PC-3 (cell line): ENCODE measurements at regions not wholly inside any gene's neighbourhood (a gene's known extent, or its start where the extent isn't known, plus 50 kb on each side); places are given as distances from the start of the nearest gene placed in this dataset.

Experiments
- ATAC-seq: fragments of 200-7000 bp; cut with Tn5 transposase; 2 replicates; pipeline ENCODE4 v1.9.1; 2020; ENCODE audit warnings: mild to moderate bottlenecking, moderate library complexity
- BruUV-seq: library from RNA; stranded (reverse); fragments of 400-500 nt; replicated peaks from 2 replicates; lab custom pipeline; 2021; lab: Mats Ljungman, UMichigan
- CTCF ChIA-PET: fragments of 300-600 bp; sonication (Branson Sonifier 250); formaldehyde crosslinking; loops from one replicate; lab custom pipeline; 2022; ENCODE audit warnings: antibody characterized with exemption; lab: Charles Lee
- POLR2A ChIA-PET: fragments of 300-600 bp; sonication (Branson Sonifier 250); formaldehyde crosslinking; loops from one replicate; lab custom pipeline; 2022; ENCODE audit warnings: antibody characterized with exemption; ENCODE audit not compliant: unreplicated experiment; lab: Charles Lee
- DNase-seq: peaks from one replicate; pipeline ENCODE4 v3.0.0-alpha.2; 2015
- H2AFZ ChIP-seq: fragments of 300-600 bp; sonication (generic); 2 replicates; pipeline ENCODE4 v1.6.0; 2016; ENCODE audit warnings: antibody characterized with exemption, low read length
- H3F3A ChIP-seq: fragments of 300-600 bp; sonication (generic); one replicate; pipeline ENCODE4 v1.6.0; 2017; ENCODE audit warnings: antibody characterized with exemption, low read length, control low read depth, mild to moderate bottlenecking; ENCODE audit not compliant: unreplicated experiment
- H3K27ac ChIP-seq: fragments of 300-600 bp; sonication (generic); 2 replicates; pipeline ENCODE4 v1.5.1; 2016; ENCODE audit warnings: mild to moderate bottlenecking, low read length
- H3K27me3 ChIP-seq: fragments of 300-600 bp; sonication (generic); 2 replicates; pipeline ENCODE4 v1.6.1; 2016; ENCODE audit warnings: low read length, mixed read lengths
- H3K36me3 ChIP-seq: fragments of 300-600 bp; sonication (generic); 2 replicates; pipeline ENCODE4 v1.6.1; 2016; ENCODE audit warnings: low read depth, mixed run types, low read length, mixed read lengths
- H3K4me1 ChIP-seq: fragments of 300-600 bp; sonication (generic); 2 replicates; pipeline ENCODE4 v1.5.1; 2016; ENCODE audit warnings: low read length; ENCODE audit not compliant: insufficient read depth
- H3K4me2 ChIP-seq: fragments of 300-600 bp; sonication (generic); 2 replicates; pipeline ENCODE4 v1.6.0; 2016; ENCODE audit warnings: low read length
- H3K4me3 ChIP-seq: fragments of 300-600 bp; sonication (generic); 2 replicates; pipeline ENCODE4 v1.5.1; 2016; ENCODE audit warnings: mild to moderate bottlenecking, low read length, mixed read lengths
- H3K79me2 ChIP-seq: fragments of 300-600 bp; sonication (generic); 2 replicates; pipeline ENCODE4 v1.6.1; 2017; ENCODE audit warnings: low read length, mixed read lengths
- H3K9ac ChIP-seq: fragments of 300-600 bp; sonication (generic); 2 replicates; pipeline ENCODE4 v1.6.0; 2016; ENCODE audit warnings: mild to moderate bottlenecking, low read length
- H3K9me2 ChIP-seq: fragments of 300-600 bp; sonication (generic); replicated peaks from 2 replicates; pipeline ENCODE4 v1.6.1; 2016; ENCODE audit warnings: mixed run types, low read length, mixed read lengths
- H3K9me3 ChIP-seq: fragments of 300-600 bp; sonication (generic); 2 replicates; pipeline ENCODE4 v1.6.1; 2016; ENCODE audit warnings: low read length, mixed read lengths
- H4K20me1 ChIP-seq: fragments of 300-600 bp; sonication (generic); 2 replicates; pipeline ENCODE4 v1.6.1; 2016; ENCODE audit warnings: low read length, mixed read lengths
- EZH2 ChIP-seq: fragments of 300-600 bp; sonication (generic); IDR thresholded peaks from one replicate; pipeline ENCODE4 v1.6.1; 2017; ENCODE audit warnings: antibody characterized with exemption, mild to moderate bottlenecking, low read length; ENCODE audit not compliant: unreplicated experiment
- EZH2phosphoT487 ChIP-seq: fragments of 300-600 bp; sonication (generic); IDR thresholded peaks from 2 replicates; pipeline ENCODE4 v1.6.1; 2018; ENCODE audit warnings: mild to moderate bottlenecking, antibody characterized with exemption, low read length, borderline replicate concordance
- intact Hi-C: fragments of 100-400 bp; cut with micrococcal nuclease; formaldehyde crosslinking; loops from 2 replicates; pipeline ENCODE4 v1.9.0; 2023
- TF ChIP-seq, protein P1 (sequence below): fragments of 300-600 bp; sonication (generic); conservative IDR thresholded peaks from 2 replicates; pipeline ENCODE4 v1.5.1; 2017; ENCODE audit warnings: antibody characterized with exemption, low read depth, mild to moderate bottlenecking, low read length

DNA sequence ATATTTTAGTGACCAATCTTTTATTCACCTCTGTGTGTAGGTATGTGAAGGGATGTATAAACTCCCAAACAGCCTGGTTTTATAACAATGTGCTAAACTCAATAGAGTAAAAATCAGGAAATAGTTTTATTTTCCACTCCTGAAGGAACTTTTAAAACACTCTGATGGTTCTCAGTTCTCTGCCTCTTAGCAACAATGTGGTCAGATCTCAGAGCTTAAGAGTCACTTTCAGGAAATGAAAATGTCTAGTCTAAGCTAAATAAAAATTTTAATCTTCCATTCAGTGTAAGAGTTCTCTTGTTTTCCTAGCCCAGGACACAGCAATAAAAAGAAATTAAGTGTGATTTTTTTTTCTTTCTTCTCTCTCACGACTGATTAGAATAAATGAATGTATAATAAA lies 718.0 kb downstream of the C12orf50 start:
- Histone ChIP-seq H3K36me3 (no peaks in the 10 kb centered on the region), H3K9me2 (no peaks in the 10 kb centered on the region; the same call in 1 of the 2 replicates), H3K27ac (no peak overlapping the region), H3K9me3 (no peaks in the 10 kb centered on the region), H3K79me2 (no peaks in the 10 kb centered on the region), H3K4me2 (no peak overlapping the region), H4K20me1 (no peaks in the 10 kb centered on the region), H3K4me3 (no peak overlapping the region), H3K4me1 (no peaks in the 10 kb centered on the region), H2AFZ (no peak overlapping the region), H3F3A (no peaks in the 10 kb centered on the region), H3K27me3 (no peaks in the 10 kb centered on the region), H3K9ac (no peak overlapping the region)
- no peak for ATAC-seq
- ChIA-PET POLR2A (interaction anchor here (0.6 kb wide), 1 partner anchor 12 kb away, joined by 3 read pairs; no protein-coding TSS in a partner anchor), CTCF (no interaction called here)
- intact Hi-C loops, result loop anchor here (5.0 kb wide), 1 partner anchor 34 kb away; no protein-coding TSS in a partner anchor
- no TSS peak for BruUV-seq
- no peak for DNase-seq
- TF ChIP-seq, protein P1, sequence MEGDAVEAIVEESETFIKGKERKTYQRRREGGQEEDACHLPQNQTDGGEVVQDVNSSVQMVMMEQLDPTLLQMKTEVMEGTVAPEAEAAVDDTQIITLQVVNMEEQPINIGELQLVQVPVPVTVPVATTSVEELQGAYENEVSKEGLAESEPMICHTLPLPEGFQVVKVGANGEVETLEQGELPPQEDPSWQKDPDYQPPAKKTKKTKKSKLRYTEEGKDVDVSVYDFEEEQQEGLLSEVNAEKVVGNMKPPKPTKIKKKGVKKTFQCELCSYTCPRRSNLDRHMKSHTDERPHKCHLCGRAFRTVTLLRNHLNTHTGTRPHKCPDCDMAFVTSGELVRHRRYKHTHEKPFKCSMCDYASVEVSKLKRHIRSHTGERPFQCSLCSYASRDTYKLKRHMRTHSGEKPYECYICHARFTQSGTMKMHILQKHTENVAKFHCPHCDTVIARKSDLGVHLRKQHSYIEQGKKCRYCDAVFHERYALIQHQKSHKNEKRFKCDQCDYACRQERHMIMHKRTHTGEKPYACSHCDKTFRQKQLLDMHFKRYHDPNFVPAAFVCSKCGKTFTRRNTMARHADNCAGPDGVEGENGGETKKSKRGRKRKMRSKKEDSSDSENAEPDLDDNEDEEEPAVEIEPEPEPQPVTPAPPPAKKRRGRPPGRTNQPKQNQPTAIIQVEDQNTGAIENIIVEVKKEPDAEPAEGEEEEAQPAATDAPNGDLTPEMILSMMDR, result no peak
- TF ChIP-seq EZH2 (no peak), EZH2phosphoT487 (no peak)

DNA sequence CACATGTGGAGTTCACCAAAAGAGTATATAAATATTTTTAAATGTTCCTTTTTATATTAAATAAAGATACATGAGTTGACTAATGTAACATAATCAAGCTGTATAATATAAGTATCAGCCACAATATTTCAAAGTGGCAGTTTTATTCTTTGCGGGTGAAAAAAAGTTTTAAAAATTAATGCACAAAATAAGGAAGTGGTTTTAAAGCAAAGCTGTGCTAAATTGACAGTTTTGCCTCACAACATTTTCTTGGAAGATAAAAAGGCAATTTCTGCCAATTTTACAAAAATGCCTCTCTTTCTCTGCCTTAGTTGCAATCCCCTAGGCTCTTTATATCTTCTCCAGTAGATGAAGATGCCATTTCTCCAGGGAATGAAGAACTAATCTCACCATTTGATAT lies 719.1 kb downstream of the C12orf50 start:
- DNase-seq (no peak), ATAC-seq (no peak)
- H3K4me1 ChIP-seq, result no peaks in the 10 kb centered on the region
- H4K20me1 ChIP-seq, result no peaks in the 10 kb centered on the region
- no peaks in the 10 kb centered on the region for H3K9me3 ChIP-seq
- no peak overlapping the region for H3K27ac ChIP-seq
- H3K9me2 ChIP-seq, result no peaks in the 10 kb centered on the region; the same call in 1 of the 2 replicates
- intact Hi-C loops, result loop anchor here (5.0 kb wide), 1 partner anchor 33 kb away; no protein-coding TSS in a partner anchor
- POLR2A ChIA-PET, result no interaction called here
- no peak overlapping the region for H2AFZ ChIP-seq
- no peaks in the 10 kb centered on the region for H3K36me3 ChIP-seq
- TF ChIP-seq, protein P1, result no peak
- TF ChIP-seq EZH2phosphoT487, result no peak
- no peak for TF ChIP-seq EZH2
- no TSS peak for BruUV-seq
- H3K4me2 ChIP-seq, result no peak overlapping the region
- CTCF ChIA-PET, result no interaction called here
- no peaks in the 10 kb centered on the region for H3F3A ChIP-seq
- no peak overlapping the region for H3K9ac ChIP-seq
- no peak overlapping the region for H3K4me3 ChIP-seq
- H3K27me3 ChIP-seq, result no peaks in the 10 kb centered on the region
- H3K79me2 ChIP-seq, result no peaks in the 10 kb centered on the region

DNA sequence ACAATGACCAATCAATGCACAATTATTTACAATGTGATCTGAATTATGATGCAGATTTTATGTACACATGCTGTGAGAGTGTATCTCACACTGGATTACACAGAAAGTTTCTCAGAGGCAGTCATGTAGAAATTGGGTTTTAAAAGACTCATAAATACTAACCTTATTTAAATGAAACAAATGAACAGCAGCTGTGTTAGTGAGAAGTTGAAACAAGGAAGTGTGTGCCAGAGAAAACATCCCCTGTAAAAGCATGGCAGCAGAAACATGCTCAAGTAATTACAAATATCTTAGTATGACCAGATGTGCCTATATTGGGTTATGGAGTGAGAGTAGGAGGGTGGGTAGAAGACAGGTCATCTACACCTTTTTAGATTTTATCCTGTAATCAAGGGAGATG lies 723.7 kb downstream of the C12orf50 start:
- TF ChIP-seq EZH2 (no peak), EZH2phosphoT487 (no peak)
- TF ChIP-seq, protein P1, result no peak

More for the DNA sequence above, 723.7 kb downstream of the C12orf50 start:
- H3K4me3 ChIP-seq, result no peak overlapping the region
- H3K9me2 ChIP-seq, result no peaks in the 10 kb centered on the region; the same call in 1 of the 2 replicates
- no peaks in the 10 kb centered on the region for H3K9me3 ChIP-seq
- H3K79me2 ChIP-seq, result no peaks in the 10 kb centered on the region
- no TSS peak for BruUV-seq
- ATAC-seq (no peak), DNase-seq (no peak)
- H3K27ac ChIP-seq, result no peak overlapping the region
- H3K36me3 ChIP-seq, result no peaks in the 10 kb centered on the region
- H4K20me1 ChIP-seq, result no peaks in the 10 kb centered on the region
- intact Hi-C loops, result no loop called here
- H2AFZ ChIP-seq, result no peak overlapping the region
- H3K4me2 ChIP-seq, result no peak overlapping the region
- ChIA-PET POLR2A (no interaction called here), CTCF (no interaction called here)
- no peak overlapping the region for H3K9ac ChIP-seq
- no peaks in the 10 kb centered on the region for H3K27me3 ChIP-seq
- no peaks in the 10 kb centered on the region for H3F3A ChIP-seq
- no peaks in the 10 kb centered on the region for H3K4me1 ChIP-seq
